Hepatocyte (in vitro differentiated cells): ENCODE measurements at regions not wholly inside any gene's neighbourhood (a gene's known extent, or its start where the extent isn't known, plus 50 kb on each side); places are given as distances from the start of the nearest gene placed in this dataset.

ENCODE experiments used
- DNase-seq: peaks from one replicate; pipeline ENCODE4 v3.0.0-alpha.2; 2016; ENCODE audit warnings: low spot score
- H2AFZ ChIP-seq: fragments of 200-600 bp; sonication (generic); 2 replicates; pipeline ENCODE4 v1.6.0; 2016; ENCODE audit warnings: antibody characterized with exemption, mild to moderate bottlenecking
- H3K27ac ChIP-seq: fragments of 200-600 bp; sonication (generic); 2 replicates; pipeline ENCODE4 v1.5.1; 2016; ENCODE audit warnings: mild to moderate bottlenecking
- H3K27me3 ChIP-seq: fragments of 200-600 bp; sonication (generic); 2 replicates; pipeline ENCODE4 v1.6.1; 2016
- H3K36me3 ChIP-seq: fragments of 200-600 bp; sonication (generic); replicated peaks from 2 replicates; pipeline ENCODE4 v1.5.1; 2016; ENCODE audit warnings: low read depth; ENCODE audit not compliant: insufficient read depth
- H3K4me1 ChIP-seq: fragments of 200-600 bp; sonication (generic); 2 replicates; pipeline ENCODE4 v1.5.1; 2016; ENCODE audit warnings: mild to moderate bottlenecking, moderate library complexity; ENCODE audit not compliant: insufficient read depth
- H3K4me2 ChIP-seq: fragments of 200-600 bp; sonication (generic); 2 replicates; pipeline ENCODE4 v1.6.0; 2016
- H3K4me3 ChIP-seq: fragments of 200-600 bp; sonication (generic); 2 replicates; pipeline ENCODE4 v1.5.1; 2016; ENCODE audit warnings: mild to moderate bottlenecking
- H3K79me2 ChIP-seq: fragments of 200-600 bp; sonication (generic); 2 replicates; pipeline ENCODE4 v1.6.0; 2017; ENCODE audit warnings: mild to moderate bottlenecking
- H3K9me2 ChIP-seq: fragments of 200-600 bp; sonication (generic); replicated peaks from 2 replicates; pipeline ENCODE4 v1.6.0; 2017; ENCODE audit warnings: mild to moderate bottlenecking; ENCODE audit not compliant: insufficient read depth
- H3K9me3 ChIP-seq: fragments of 200-600 bp; sonication (generic); 2 replicates; pipeline ENCODE4 v1.5.1; 2016; ENCODE audit warnings: low read depth, mild to moderate bottlenecking
- H4K20me1 ChIP-seq: fragments of 200-600 bp; sonication (generic); 2 replicates; pipeline ENCODE4 v1.6.0; 2016; ENCODE audit warnings: mild to moderate bottlenecking; ENCODE audit not compliant: insufficient read depth, poor library complexity, severe bottlenecking
- EZH2 ChIP-seq: fragments of 200-600 bp; sonication (generic); IDR thresholded peaks from 2 replicates; pipeline ENCODE4 v1.6.1; 2016; ENCODE audit warnings: antibody characterized with exemption, mild to moderate bottlenecking, borderline replicate concordance
- EZH2phosphoT487 ChIP-seq: fragments of 200-600 bp; sonication (generic); IDR thresholded peaks from one replicate; pipeline ENCODE4 v1.6.1; 2018; ENCODE audit warnings: antibody characterized with exemption, mild to moderate bottlenecking, low read depth, moderate library complexity; ENCODE audit not compliant: unreplicated experiment, severe bottlenecking
- WGBS: methylation state at CpG from one replicate; pipeline ENCODE4 v1.1.6; 2016; ENCODE audit warnings: low lambda C conversion rate; ENCODE audit errors: missing lambda C conversion rate; 5-methylcytosine and 5-hydroxymethylcytosine counted together
- TF ChIP-seq, protein P1 (sequence below): fragments of 200-600 bp; sonication (generic); IDR thresholded peaks from 2 replicates; pipeline ENCODE4 v1.5.1; 2016; ENCODE audit warnings: antibody characterized with exemption, mild to moderate bottlenecking; ENCODE audit not compliant: poor library complexity

- TF ChIP-seq EZH2: no peak
- TF ChIP-seq, protein P1, sequence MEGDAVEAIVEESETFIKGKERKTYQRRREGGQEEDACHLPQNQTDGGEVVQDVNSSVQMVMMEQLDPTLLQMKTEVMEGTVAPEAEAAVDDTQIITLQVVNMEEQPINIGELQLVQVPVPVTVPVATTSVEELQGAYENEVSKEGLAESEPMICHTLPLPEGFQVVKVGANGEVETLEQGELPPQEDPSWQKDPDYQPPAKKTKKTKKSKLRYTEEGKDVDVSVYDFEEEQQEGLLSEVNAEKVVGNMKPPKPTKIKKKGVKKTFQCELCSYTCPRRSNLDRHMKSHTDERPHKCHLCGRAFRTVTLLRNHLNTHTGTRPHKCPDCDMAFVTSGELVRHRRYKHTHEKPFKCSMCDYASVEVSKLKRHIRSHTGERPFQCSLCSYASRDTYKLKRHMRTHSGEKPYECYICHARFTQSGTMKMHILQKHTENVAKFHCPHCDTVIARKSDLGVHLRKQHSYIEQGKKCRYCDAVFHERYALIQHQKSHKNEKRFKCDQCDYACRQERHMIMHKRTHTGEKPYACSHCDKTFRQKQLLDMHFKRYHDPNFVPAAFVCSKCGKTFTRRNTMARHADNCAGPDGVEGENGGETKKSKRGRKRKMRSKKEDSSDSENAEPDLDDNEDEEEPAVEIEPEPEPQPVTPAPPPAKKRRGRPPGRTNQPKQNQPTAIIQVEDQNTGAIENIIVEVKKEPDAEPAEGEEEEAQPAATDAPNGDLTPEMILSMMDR: no peak
- TF ChIP-seq EZH2phosphoT487: no peak
- no peaks in the 10 kb centered on the region for H3K9me3 ChIP-seq
- H3K27me3 ChIP-seq: no peaks in the 10 kb centered on the region
- H3K79me2 ChIP-seq: no peaks in the 10 kb centered on the region
- H3K36me3 ChIP-seq: no peaks in the 10 kb centered on the region
- no peak overlapping the region for H3K27ac ChIP-seq
- H3K4me2 ChIP-seq: no peak overlapping the region
- H4K20me1 ChIP-seq: no peaks in the 10 kb centered on the region
- H3K4me3 ChIP-seq: no peak overlapping the region
- 90% methylated on average over 5 of the region's 5 CpGs for WGBS
- no peaks in the 10 kb centered on the region for H3K4me1 ChIP-seq
- DNase-seq: no peak
- H2AFZ ChIP-seq: no peak overlapping the region
- no peaks in the 10 kb centered on the region for H3K9me2 ChIP-seq
Measured at GRCh38 chr15:85980946-85981345, 98.7 kb upstream of the AGBL1 start.

DNA sequence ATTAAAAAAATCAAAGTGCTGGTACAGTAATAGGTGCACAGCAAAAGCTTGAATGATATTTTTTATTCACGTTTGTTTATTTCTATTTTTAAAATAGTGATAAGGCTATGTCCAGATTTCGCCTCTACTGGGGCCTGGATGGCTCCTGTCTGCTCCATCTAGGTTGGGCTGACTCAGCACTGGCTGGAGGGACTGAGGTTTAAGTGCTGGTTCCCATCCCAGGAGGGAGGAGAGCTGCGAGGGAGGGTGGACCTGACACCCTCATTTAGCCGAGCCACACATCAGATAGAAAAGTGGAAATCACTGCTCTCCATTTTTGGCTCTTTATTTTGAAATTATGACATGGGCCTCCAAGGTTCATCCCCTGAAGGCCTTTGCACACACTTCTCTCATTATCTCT lies 95.4 kb upstream of the AGBL1 start:
- H3K9me3 ChIP-seq: no peaks in the 10 kb centered on the region
- no peak for DNase-seq
- no peak overlapping the region for H3K4me2 ChIP-seq
- H3K4me1 ChIP-seq: no peaks in the 10 kb centered on the region
- H3K4me3 ChIP-seq: no peak overlapping the region
- H3K79me2 ChIP-seq: no peaks in the 10 kb centered on the region
- no peaks in the 10 kb centered on the region for H3K9me2 ChIP-seq
- no peaks in the 10 kb centered on the region for H4K20me1 ChIP-seq
- no peak for TF ChIP-seq EZH2
- TF ChIP-seq, protein P1: no peak
- no peak for TF ChIP-seq EZH2phosphoT487
- no peak overlapping the region for H2AFZ ChIP-seq
- WGBS: 77% methylated on average over 4 of the region's 4 CpGs
- H3K27ac ChIP-seq: no peak overlapping the region
- no peaks in the 10 kb centered on the region for H3K27me3 ChIP-seq
- H3K36me3 ChIP-seq: no peaks in the 10 kb centered on the region

DNA sequence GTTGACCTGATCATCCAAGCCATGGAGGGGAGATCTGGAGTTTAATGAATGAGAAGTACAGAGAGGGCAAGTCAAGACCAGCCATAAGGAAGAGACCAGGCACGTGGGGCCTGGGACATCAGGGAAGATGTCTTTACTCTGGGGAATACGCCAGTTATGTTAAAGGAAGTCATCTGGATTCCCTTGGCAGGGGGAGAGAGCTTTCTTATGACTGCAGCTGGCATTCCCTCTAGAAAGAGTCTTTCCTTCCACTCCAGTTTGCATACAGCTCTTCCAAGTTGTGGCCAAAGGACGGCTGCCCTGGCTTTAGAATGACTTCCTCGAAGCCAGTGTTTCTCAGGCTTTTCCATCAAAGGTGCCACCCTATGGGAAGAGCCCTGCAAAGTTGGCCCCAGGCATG lies 93.6 kb upstream of the AGBL1 start:
- H3K27me3 ChIP-seq: no peaks in the 10 kb centered on the region
- H3K4me3 ChIP-seq: no peak overlapping the region
- no peaks in the 10 kb centered on the region for H3K9me3 ChIP-seq
- TF ChIP-seq EZH2 (no peak), EZH2phosphoT487 (no peak)
- TF ChIP-seq, protein P1: no peak
- no peak overlapping the region for H2AFZ ChIP-seq
- DNase-seq: no peak
- 95% methylated on average over 4 of the region's 4 CpGs for WGBS
- no peaks in the 10 kb centered on the region for H3K4me1 ChIP-seq
- H3K79me2 ChIP-seq: no peaks in the 10 kb centered on the region
- H3K9me2 ChIP-seq: no peaks in the 10 kb centered on the region
- H3K27ac ChIP-seq: no peak overlapping the region
- no peak overlapping the region for H3K4me2 ChIP-seq
- H4K20me1 ChIP-seq: no peaks in the 10 kb centered on the region
- no peaks in the 10 kb centered on the region for H3K36me3 ChIP-seq

DNA sequence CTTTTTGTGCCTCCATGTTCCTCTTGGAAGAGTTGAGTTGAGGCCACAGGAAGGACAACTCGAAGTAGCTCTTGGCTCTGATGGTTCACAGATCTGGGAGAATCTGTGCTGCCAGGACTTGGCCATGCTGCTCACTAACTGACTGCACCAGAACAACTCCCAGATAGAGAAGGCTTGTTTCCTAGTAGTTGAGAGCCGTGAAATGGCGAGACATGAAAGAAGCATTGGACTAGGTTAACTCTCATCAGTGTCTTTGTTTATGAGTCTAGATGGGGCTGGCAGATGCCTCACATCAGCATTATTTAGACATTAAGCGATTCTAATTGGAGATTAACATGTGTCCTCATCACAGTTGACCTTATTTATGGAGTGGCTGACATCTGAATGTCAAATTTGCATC lies 92.9 kb upstream of the AGBL1 start:
- H3K27ac ChIP-seq: no peak overlapping the region
- TF ChIP-seq EZH2: no peak
- H3K9me3 ChIP-seq: no peaks in the 10 kb centered on the region
- no peaks in the 10 kb centered on the region for H4K20me1 ChIP-seq
- H3K27me3 ChIP-seq: no peaks in the 10 kb centered on the region
- no peaks in the 10 kb centered on the region for H3K9me2 ChIP-seq
- no peaks in the 10 kb centered on the region for H3K4me1 ChIP-seq
- no peak for DNase-seq
- no peaks in the 10 kb centered on the region for H3K36me3 ChIP-seq
- WGBS: 90% methylated on average over 4 of the region's 4 CpGs
- H3K4me3 ChIP-seq: no peak overlapping the region
- no peaks in the 10 kb centered on the region for H3K79me2 ChIP-seq
- H2AFZ ChIP-seq: no peak overlapping the region
- no peak overlapping the region for H3K4me2 ChIP-seq
